H1 (cell line): ENCODE measurements at regions not wholly inside any gene's neighbourhood (a gene's known extent, or its start where the extent isn't known, plus 50 kb on each side); places are given as distances from the start of the nearest gene placed in this dataset.

Experiments used
- CTCF ChIA-PET: fragments of 300-600 bp; sonication (Branson Sonifier 250); formaldehyde crosslinking; loops from one replicate; lab custom pipeline; 2021; ENCODE audit not compliant: partially characterized antibody; lab: Charles Lee
- POLR2A ChIA-PET: fragments of 300-600 bp; sonication (Branson Sonifier 250); formaldehyde crosslinking; loops from one replicate; lab custom pipeline; 2021; ENCODE audit warnings: inconsistent platforms; ENCODE audit not compliant: partially characterized antibody; lab: Charles Lee
- DNase-seq, 2 experiments: peaks; one replicate each; pipeline versions ENCODE4 v3.0.0 to v3.0.0-alpha.2; 2010 to 2022; ENCODE audit warnings: low spot score in 2 of 2, low read depth in 1 of 2, mixed read lengths in 1 of 2
- FAIRE-seq: peaks from 2 replicates; lab custom pipeline; 2011; peaks lifted over from hg19 to GRCh38; lab: Jason Lieb, UNC
- H2AFZ ChIP-seq: 2 replicates; pipeline ENCODE4 v1.8.1; 2012; ENCODE audit warnings: low read length, inconsistent platforms
- H2AK5ac ChIP-seq: 2 replicates; pipeline ENCODE4 v1.6.1; 2013; ENCODE audit warnings: low read depth, low read length
- H2BK120ac ChIP-seq: replicated peaks from 2 replicates; pipeline ENCODE3; 2013; ENCODE audit warnings: low read depth, low read length, inconsistent platforms
- H2BK12ac ChIP-seq: 2 replicates; pipeline ENCODE4 v1.6.1; 2013; ENCODE audit warnings: low read depth, low read length
- H2BK15ac ChIP-seq: 2 replicates; pipeline ENCODE4 v1.6.1; 2013; ENCODE audit warnings: low read length
- H2BK20ac ChIP-seq: 2 replicates; pipeline ENCODE4 v1.6.1; 2013; ENCODE audit warnings: low read length
- H2BK5ac ChIP-seq: 2 replicates; pipeline ENCODE4 v1.6.1; 2013; ENCODE audit warnings: low read depth, low read length
- H3K14ac ChIP-seq: 2 replicates; pipeline ENCODE4 v1.6.1; 2013; ENCODE audit warnings: inconsistent platforms; ENCODE audit not compliant: insufficient read length
- H3K18ac ChIP-seq: 2 replicates; pipeline ENCODE4 v1.6.1; 2013; ENCODE audit warnings: low read length; ENCODE audit errors: extremely low read depth
- H3K23ac ChIP-seq: 2 replicates; pipeline ENCODE4 v1.6.1; 2013; ENCODE audit warnings: inconsistent platforms; ENCODE audit not compliant: insufficient read length
- H3K23me2 ChIP-seq: 2 replicates; pipeline ENCODE4 v1.6.1; 2013; ENCODE audit warnings: low read depth, low read length
- H3K27ac ChIP-seq: 2 replicates; pipeline ENCODE4 v1.6.1; 2011; ENCODE audit warnings: low read depth, low read length, inconsistent platforms
- H3K27me3 ChIP-seq, 4 experiments: replicated peaks in 1 of 4; 1 replicate in 1 of 4; 2 replicates in 3 of 4; pipeline versions ENCODE4 v1.6.1 to v1.8.1; 2011 to 2013; ENCODE audit warnings: low read length in 3 of 4, mild to moderate bottlenecking in 3 of 4, inconsistent platforms in 2 of 4, mixed read lengths in 2 of 4, moderate library complexity in 1 of 4; ENCODE audit not compliant: control insufficient read depth in 3 of 4, insufficient read depth in 3 of 4; ENCODE audit errors: extremely low read depth in 1 of 4
- H3K36me3 ChIP-seq, 4 experiments: 2 replicates each; pipeline versions ENCODE4 v1.6.1 to v1.8.1; 2011 to 2013; ENCODE audit warnings: mild to moderate bottlenecking in 4 of 4, low read length in 3 of 4, moderate library complexity in 2 of 4, control low read depth in 1 of 4, inconsistent platforms in 1 of 4; ENCODE audit not compliant: insufficient read depth in 4 of 4, control insufficient read depth in 2 of 4
- H3K4ac ChIP-seq: replicated peaks from 2 replicates; pipeline ENCODE3; 2013; ENCODE audit warnings: low read length, low read depth, mixed read lengths, inconsistent platforms; ENCODE audit not compliant: insufficient read length
- H3K4me1 ChIP-seq, 4 experiments: replicated peaks in 1 of 4; 1 replicate in 1 of 4; 2 replicates in 3 of 4; pipeline versions ENCODE4 v1.6.1 to v1.8.1; 2011 to 2013; ENCODE audit warnings: low read length in 3 of 4, inconsistent platforms in 2 of 4, mixed read lengths in 1 of 4; ENCODE audit not compliant: insufficient read depth in 4 of 4, control insufficient read depth in 3 of 4
- H3K4me2 ChIP-seq, 2 experiments: 2 replicates each; pipeline versions ENCODE4 v1.6.1 to v1.8.1; 2011 to 2013; ENCODE audit warnings: low read depth in 2 of 2, low read length in 2 of 2, control low read depth in 1 of 2, inconsistent platforms in 1 of 2, mild to moderate bottlenecking in 1 of 2; ENCODE audit not compliant: insufficient read depth in 1 of 2
- H3K4me3 ChIP-seq, 4 experiments: fragments of 200-600, 300-600 bp in 1 of 4; sonication (generic), shearing (Covaris generic), sonication (Bioruptor Twin) in 1 of 4; 2 replicates each; pipeline versions ENCODE4 v1.5.1 to v1.8.1; 2011 to 2016; ENCODE audit warnings: low read length in 4 of 4, low read depth in 3 of 4, control low read depth in 2 of 4, inconsistent platforms in 2 of 4, mild to moderate bottlenecking in 2 of 4, mixed read lengths in 1 of 4, moderate library complexity in 1 of 4; ENCODE audit not compliant: insufficient read depth in 2 of 4; ENCODE audit errors: extremely low read depth in 1 of 4
- H3K56ac ChIP-seq: replicated peaks from 2 replicates; pipeline ENCODE3; 2013; ENCODE audit warnings: low read depth, mild to moderate bottlenecking, mixed read lengths, low read length, inconsistent platforms; ENCODE audit not compliant: insufficient read length
- H3K79me1 ChIP-seq: 2 replicates; pipeline ENCODE4 v1.6.1; 2013; ENCODE audit warnings: low read depth, low read length, control low read depth
- H3K79me2 ChIP-seq, 2 experiments: 2 replicates each; pipeline versions ENCODE4 v1.6.1 to v1.8.1; 2012 to 2013; ENCODE audit warnings: low read length in 2 of 2, mild to moderate bottlenecking in 2 of 2, inconsistent platforms in 1 of 2; ENCODE audit not compliant: insufficient read depth in 2 of 2, control insufficient read depth in 1 of 2
- H3K9ac ChIP-seq, 4 experiments: replicated peaks in 1 of 4; 1 replicate in 1 of 4; 2 replicates in 3 of 4; pipeline versions ENCODE4 v1.6.1 to v1.8.1; 2011 to 2013; ENCODE audit warnings: low read depth in 3 of 4, low read length in 3 of 4, control low read depth in 2 of 4, mild to moderate bottlenecking in 2 of 4, moderate library complexity in 2 of 4, inconsistent platforms in 1 of 4; ENCODE audit errors: extremely low read depth in 1 of 4
- H3K9me3 ChIP-seq, 2 experiments: 2 replicates each; pipeline versions ENCODE4 v1.6.1 to v1.8.1; 2012 to 2013; ENCODE audit warnings: mild to moderate bottlenecking in 2 of 2, moderate library complexity in 2 of 2, control low read depth in 1 of 2, inconsistent platforms in 1 of 2, low read depth in 1 of 2, low read length in 1 of 2, mixed read lengths in 1 of 2; ENCODE audit not compliant: insufficient read depth in 2 of 2
- H4K20me1 ChIP-seq, 2 experiments: replicated peaks in 1 of 2; 2 replicates each; pipeline versions ENCODE3 to v1.8.1; 2011 to 2013; ENCODE audit warnings: inconsistent platforms in 2 of 2, low read length in 2 of 2, mild to moderate bottlenecking in 1 of 2; ENCODE audit not compliant: insufficient read depth in 2 of 2, control insufficient read depth in 1 of 2
- H4K5ac ChIP-seq: 2 replicates; pipeline ENCODE4 v1.6.1; 2013; ENCODE audit warnings: low read length, low read depth, mixed read lengths, inconsistent platforms; ENCODE audit not compliant: insufficient read length
- H4K8ac ChIP-seq: 2 replicates; pipeline ENCODE4 v1.8.0; 2013; ENCODE audit warnings: mild to moderate bottlenecking, moderate library complexity, low read length, inconsistent platforms; ENCODE audit not compliant: insufficient read depth; ENCODE audit errors: extremely low read depth
- H4K91ac ChIP-seq: replicated peaks from 2 replicates; pipeline ENCODE3; 2013; ENCODE audit warnings: low read length, mixed read lengths, inconsistent platforms; ENCODE audit not compliant: insufficient read length
- BCL11A ChIP-seq, 2 experiments: IDR thresholded peaks; one replicate each; pipeline ENCODE4 v1.6.1; 2011; ENCODE audit warnings: low read depth in 2 of 2, low read length in 2 of 2, mild to moderate bottlenecking in 2 of 2
- GTF2F1 ChIP-seq: IDR thresholded peaks from 2 replicates; pipeline ENCODE4 v1.6.1; 2012; ENCODE audit warnings: low read depth, low read length, improper control_type of control experiment, borderline replicate concordance
- HDAC2 ChIP-seq, 2 experiments: fragments of 300-600 bp in 1 of 2; sonication (generic) in 1 of 2; IDR thresholded peaks; 2 replicates each; pipeline ENCODE4 v1.6.1; 2011 to 2012; ENCODE audit warnings: low read depth in 2 of 2, low read length in 2 of 2, mild to moderate bottlenecking in 2 of 2, moderate library complexity in 2 of 2, borderline replicate concordance in 1 of 2, inconsistent platforms in 1 of 2
- RAD21 ChIP-seq, 2 experiments: IDR thresholded peaks in 1 of 2; conservative IDR thresholded peaks in 1 of 2; 2 replicates each; pipeline ENCODE4 v1.6.1; 2011; ENCODE audit warnings: low read depth in 2 of 2, low read length in 2 of 2, improper control_type of control experiment in 1 of 2, inconsistent platforms in 1 of 2, mild to moderate bottlenecking in 1 of 2, moderate library complexity in 1 of 2
- RBBP5 ChIP-seq: IDR thresholded peaks from 2 replicates; pipeline ENCODE4 v1.7.1; 2012; ENCODE audit warnings: low read depth, mild to moderate bottlenecking, inconsistent platforms, low read length, moderate library complexity, borderline replicate concordance
- RFX5 ChIP-seq: IDR thresholded peaks from 2 replicates; pipeline ENCODE4 v1.6.1; 2011; ENCODE audit warnings: low read depth, low read length, improper control_type of control experiment, borderline replicate concordance
- SAP30 ChIP-seq: fragments of 300-600 bp; sonication (generic); IDR thresholded peaks from 2 replicates; pipeline ENCODE4 v1.7.1; 2012; ENCODE audit warnings: low read length, moderate library complexity, mild to moderate bottlenecking, inconsistent platforms; ENCODE audit not compliant: insufficient read depth, insufficient replicate concordance
- SIX5 ChIP-seq: IDR thresholded peaks from 2 replicates; pipeline ENCODE4 v1.6.1; 2011; ENCODE audit warnings: mild to moderate bottlenecking, low read depth, low read length
- TAF1 ChIP-seq: IDR thresholded peaks from 2 replicates; pipeline ENCODE4 v1.6.1; 2011; ENCODE audit warnings: mild to moderate bottlenecking, low read depth, low read length
- TBP ChIP-seq: IDR thresholded peaks from 2 replicates; pipeline ENCODE4 v1.6.1; 2011; ENCODE audit warnings: low read depth, low read length, improper control_type of control experiment
- TEAD4 ChIP-seq: IDR thresholded peaks from 2 replicates; pipeline ENCODE4 v1.6.1; 2012; ENCODE audit warnings: low read depth, low read length, inconsistent platforms, mixed read lengths
- USF2 ChIP-seq: IDR thresholded peaks from 2 replicates; pipeline ENCODE4 v1.6.1; 2011; ENCODE audit warnings: low read length, improper control_type of control experiment
- ZNF274 ChIP-seq: IDR thresholded peaks from 2 replicates; pipeline ENCODE4 v1.7.0; 2012; ENCODE audit warnings: low read length, borderline replicate concordance; ENCODE audit errors: extremely low read depth
- WGBS, 2 experiments: shearing (Covaris generic) in 1 of 2; methylation state at CpG; one replicate each; pipeline versions ENCODE4 v1.1.6 to v1.1.7; 2013 to 2015; ENCODE audit warnings: low lambda C conversion rate in 2 of 2, mixed read lengths in 2 of 2, inconsistent platforms in 1 of 2, low coverage in 1 of 2, missing lambda C conversion rate in 1 of 2; ENCODE audit not compliant: insufficient replicate concordance in 2 of 2, insufficient coverage in 1 of 2, insufficient read length in 1 of 2; ENCODE audit errors: extremely low coverage in 1 of 2, missing lambda C conversion rate in 1 of 2; 5-methylcytosine and 5-hydroxymethylcytosine counted together

- H4K8ac ChIP-seq: no peak overlapping the region
- no peaks in the 10 kb centered on the region for H3K79me1 ChIP-seq
- H2AK5ac ChIP-seq: no peak overlapping the region
- no peaks in the 10 kb centered on the region for H4K20me1 ChIP-seq
- no peak overlapping the region for H2BK12ac ChIP-seq
- H3K36me3 ChIP-seq: no peaks in the 10 kb centered on the region
- H4K5ac ChIP-seq: no peak overlapping the region
- no peak overlapping the region for H3K4me3 ChIP-seq
- no peak overlapping the region for H3K56ac ChIP-seq
- H3K27ac ChIP-seq: no peak overlapping the region
- peak overlapping the region; percentile 89; the same call in 1 of the 2 replicates for H2AFZ ChIP-seq
- no peaks in the 10 kb centered on the region for H3K79me2 ChIP-seq
- WGBS, 2 experiments: 68% methylated on average over 2 of the region's 2 CpGs; no CpG with 5 or more reads in 1 of the 2 experiments
- no peak overlapping the region for H3K23ac ChIP-seq
- CTCF ChIA-PET: interaction anchor here (0.6 to 1.3 kb wide), 3 partner anchors 65 to 345 kb away, joined by 3 to 4 read pairs (median 3); no protein-coding TSS in a partner anchor
- no peak overlapping the region for H3K14ac ChIP-seq
- H3K4ac ChIP-seq: no peak overlapping the region
- H3K9ac ChIP-seq: no peak overlapping the region
- no peak overlapping the region for H2BK5ac ChIP-seq
- POLR2A ChIA-PET: no interaction called here
- no peak overlapping the region for H2BK120ac ChIP-seq
- peaks cover 2 to 9% of the 10 kb centered on the region in 2 experiments; a peak in 2 of 4 replicates for H3K9me3 ChIP-seq
- H3K18ac ChIP-seq: no peak overlapping the region
- no peak overlapping the region for H3K4me2 ChIP-seq
- H4K91ac ChIP-seq: no peak overlapping the region
- peaks cover 0 to 5% (median 0%) of the 10 kb centered on the region in 4 experiments; a peak in 2 of 7 replicates for H3K4me1 ChIP-seq
- no peak overlapping the region for H2BK15ac ChIP-seq
- H3K27me3 ChIP-seq: peaks cover 0 to 1% (median 0%) of the 10 kb centered on the region in 4 experiments; a peak in 1 of 7 replicates
- no peak overlapping the region for H2BK20ac ChIP-seq
- no peak for FAIRE-seq
- DNase-seq: no peak
- no peaks in the 10 kb centered on the region for H3K23me2 ChIP-seq
- TF ChIP-seq SIX5 (no peak), TBP (no peak), HDAC2 (IDR thresholded peaks at IDR 0.05; ENCODE audit: borderline replicate concordance in 1 of 2, low read depth in 2 of 2, low read length in 2 of 2) (no peak), USF2 (no peak), RAD21 (IDR thresholded peaks at IDR 0.05 in 1 of 2, conservative IDR thresholded peaks at IDR 0.05 in 1 of 2; ENCODE audit: low read depth in 2 of 2, low read length in 2 of 2) (no peak), BCL11A (IDR thresholded peaks at IDR 0.05; ENCODE audit: low read depth in 2 of 2, low read length in 2 of 2) (no peak), GTF2F1 (no peak), RBBP5 (no peak), SAP30 (no peak), TAF1 (no peak), TEAD4 (no peak), ZNF274 (no peak), RFX5 (no peak)
These were observed 227.4 kb downstream of the INSC start for GRCh38 chr11:15342163-15342562.
